DOHH2 (cell line): ENCODE measurements at regions not wholly inside any gene's neighbourhood (a gene's known extent, or its start where the extent isn't known, plus 50 kb on each side); places are given as distances from the start of the nearest gene placed in this dataset.

Experiments
- H3F3A ChIP-seq: fragments of 200-600 bp; sonication (generic), shearing (Covaris generic); 2 replicates; pipeline ENCODE4 v1.6.0; 2016; ENCODE audit warnings: antibody characterized with exemption, mild to moderate bottlenecking; ENCODE audit not compliant: control insufficient read depth, insufficient read depth
- H3K27ac ChIP-seq: fragments of 200-600 bp; sonication (generic); 2 replicates; pipeline ENCODE4 v1.5.1; 2014; ENCODE audit warnings: low read depth, mild to moderate bottlenecking, low read length, moderate library complexity
- H3K27me3 ChIP-seq: fragments of 200-600 bp; sonication (generic); 2 replicates; pipeline ENCODE4 v1.6.1; 2014; ENCODE audit warnings: mild to moderate bottlenecking, low read length, mixed read lengths; ENCODE audit not compliant: control insufficient read depth
- H3K36me3 ChIP-seq: fragments of 200-600 bp; sonication (generic); 2 replicates; pipeline ENCODE4 v1.6.1; 2014; ENCODE audit warnings: mild to moderate bottlenecking, low read length, moderate library complexity, mixed read lengths; ENCODE audit not compliant: control insufficient read depth
- H3K4me1 ChIP-seq: fragments of 200-600 bp; sonication (generic); 2 replicates; pipeline ENCODE4 v1.6.1; 2014; ENCODE audit warnings: mild to moderate bottlenecking, low read length, mixed read lengths; ENCODE audit not compliant: control insufficient read depth
- H3K4me2 ChIP-seq: fragments of 200-600 bp; sonication (generic); 2 replicates; pipeline ENCODE4 v1.6.0; 2014; ENCODE audit warnings: mild to moderate bottlenecking, low read length, moderate library complexity
- H3K4me3 ChIP-seq: fragments of 200-600 bp; sonication (generic); 2 replicates; pipeline ENCODE4 v1.5.1; 2014; ENCODE audit warnings: mild to moderate bottlenecking, low read length, mixed read lengths
- H3K79me2 ChIP-seq: fragments of 200-600 bp; sonication (generic); 2 replicates; pipeline ENCODE4 v1.6.1; 2014; ENCODE audit warnings: mild to moderate bottlenecking, low read length, mixed read lengths; ENCODE audit not compliant: control insufficient read depth
- H3K9me2 ChIP-seq: fragments of 200-600 bp; sonication (generic); replicated peaks from 2 replicates; pipeline ENCODE4 v1.6.1; 2014; ENCODE audit warnings: mild to moderate bottlenecking, low read length, mixed read lengths; ENCODE audit not compliant: control insufficient read depth
- H3K9me3 ChIP-seq: fragments of 200-600 bp; sonication (generic); 2 replicates; pipeline ENCODE4 v1.6.1; 2014; ENCODE audit warnings: antibody characterized with exemption, low read length, mixed read lengths; ENCODE audit not compliant: control insufficient read depth, insufficient read depth
- H4K20me1 ChIP-seq: fragments of 200-600 bp; sonication (generic); 2 replicates; pipeline ENCODE4 v1.6.0; 2014; ENCODE audit warnings: low read depth, mild to moderate bottlenecking, antibody characterized with exemption, low read length, moderate library complexity; ENCODE audit not compliant: control insufficient read depth, insufficient read depth
- EZH2phosphoT487 ChIP-seq: fragments of 200-600 bp; sonication (generic); IDR thresholded peaks from 2 replicates; pipeline ENCODE4 v1.6.1; 2017; ENCODE audit warnings: borderline replicate concordance, mild to moderate bottlenecking, antibody characterized with exemption, low read length, moderate library complexity, mixed read lengths
- TF ChIP-seq, protein P1 (sequence below): fragments of 200-600 bp; sonication (generic); IDR thresholded peaks from one replicate; pipeline ENCODE4 v1.5.1; 2014; ENCODE audit warnings: antibody characterized with exemption, mild to moderate bottlenecking, low read depth, low read length; ENCODE audit not compliant: poor library complexity, severe bottlenecking

GRCh38 chr21:43306391-43306790, 120.5 kb downstream of the SIK1 start:
- Histone ChIP-seq H3F3A (peaks cover 6% of the 10 kb centered on the region; the same call in 1 of the 2 replicates), H3K4me1 (peaks cover 39% of the 10 kb centered on the region), H3K27me3 (no peaks in the 10 kb centered on the region), H3K4me3 (no peak overlapping the region), H4K20me1 (no peaks in the 10 kb centered on the region), H3K4me2 (no peak overlapping the region), H3K36me3 (no peaks in the 10 kb centered on the region), H3K9me2 (no peaks in the 10 kb centered on the region), H3K27ac (no peak overlapping the region), H3K9me3 (no peaks in the 10 kb centered on the region), H3K79me2 (no peaks in the 10 kb centered on the region)
- TF ChIP-seq, protein P1, sequence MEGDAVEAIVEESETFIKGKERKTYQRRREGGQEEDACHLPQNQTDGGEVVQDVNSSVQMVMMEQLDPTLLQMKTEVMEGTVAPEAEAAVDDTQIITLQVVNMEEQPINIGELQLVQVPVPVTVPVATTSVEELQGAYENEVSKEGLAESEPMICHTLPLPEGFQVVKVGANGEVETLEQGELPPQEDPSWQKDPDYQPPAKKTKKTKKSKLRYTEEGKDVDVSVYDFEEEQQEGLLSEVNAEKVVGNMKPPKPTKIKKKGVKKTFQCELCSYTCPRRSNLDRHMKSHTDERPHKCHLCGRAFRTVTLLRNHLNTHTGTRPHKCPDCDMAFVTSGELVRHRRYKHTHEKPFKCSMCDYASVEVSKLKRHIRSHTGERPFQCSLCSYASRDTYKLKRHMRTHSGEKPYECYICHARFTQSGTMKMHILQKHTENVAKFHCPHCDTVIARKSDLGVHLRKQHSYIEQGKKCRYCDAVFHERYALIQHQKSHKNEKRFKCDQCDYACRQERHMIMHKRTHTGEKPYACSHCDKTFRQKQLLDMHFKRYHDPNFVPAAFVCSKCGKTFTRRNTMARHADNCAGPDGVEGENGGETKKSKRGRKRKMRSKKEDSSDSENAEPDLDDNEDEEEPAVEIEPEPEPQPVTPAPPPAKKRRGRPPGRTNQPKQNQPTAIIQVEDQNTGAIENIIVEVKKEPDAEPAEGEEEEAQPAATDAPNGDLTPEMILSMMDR: no peak
- no peak for TF ChIP-seq EZH2phosphoT487

- Histone ChIP-seq H3K9me3 (no peaks in the 10 kb centered on the region), H3K27me3 (no peaks in the 10 kb centered on the region), H3K36me3 (no peaks in the 10 kb centered on the region), H3K27ac (no peak overlapping the region), H3K4me3 (no peak overlapping the region), H3K4me1 (peaks cover 34% of the 10 kb centered on the region), H3K79me2 (no peaks in the 10 kb centered on the region), H3F3A (peaks cover 3% of the 10 kb centered on the region; the same call in 1 of the 2 replicates), H3K9me2 (no peaks in the 10 kb centered on the region), H3K4me2 (no peak overlapping the region), H4K20me1 (no peaks in the 10 kb centered on the region)
- TF ChIP-seq, protein P1: no peak
- TF ChIP-seq EZH2phosphoT487: no peak
Observed at GRCh38 chr21:43305811-43306311, 121.1 kb downstream of the SIK1 start.

GRCh38 chr21:43305336-43305665, 121.6 kb downstream of the SIK1 start:
- Histone ChIP-seq H3K4me2 (no peak overlapping the region), H3K9me2 (no peaks in the 10 kb centered on the region), H3K27ac (no peak overlapping the region), H3F3A (no peaks in the 10 kb centered on the region), H3K4me1 (peaks cover 28% of the 10 kb centered on the region), H3K4me3 (no peak overlapping the region), H4K20me1 (no peaks in the 10 kb centered on the region), H3K9me3 (no peaks in the 10 kb centered on the region), H3K36me3 (no peaks in the 10 kb centered on the region), H3K79me2 (no peaks in the 10 kb centered on the region), H3K27me3 (no peaks in the 10 kb centered on the region)
- no peak for TF ChIP-seq EZH2phosphoT487
- TF ChIP-seq, protein P1: no peak
